ENCODE measurements at regions not wholly inside any gene's neighbourhood (a gene's known extent, or its start where the extent isn't known, plus 50 kb on each side); places are given as distances from the start of the nearest gene placed in this dataset.

DNA sequence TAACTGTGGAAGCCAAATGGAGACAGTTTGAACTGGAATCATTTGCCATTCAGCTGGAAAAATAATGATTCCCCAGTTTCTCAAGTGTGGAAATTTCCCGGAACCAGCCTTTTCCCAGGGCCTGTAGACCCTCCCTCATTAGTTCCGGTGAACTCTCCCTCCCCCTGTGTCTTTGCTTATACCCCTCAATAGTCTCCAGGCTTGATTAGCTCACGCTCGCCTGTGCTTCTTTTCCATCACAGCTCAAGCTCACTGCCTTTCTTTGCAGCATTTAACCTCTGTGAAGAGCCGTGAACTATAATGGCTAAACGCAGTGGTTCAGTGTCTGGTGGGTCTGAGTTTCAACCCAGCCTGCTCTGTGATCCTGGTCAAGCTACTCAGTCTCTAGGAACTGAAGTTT is 690.8 kb downstream of the INHBA start:
- H3K9me3 ChIP-seq (ENCODE audit: control insufficient read depth in 4 of 4, insufficient read depth in 3 of 4, low read length in 3 of 4), result no peaks in the 10 kb centered on the region
- no peaks in the 10 kb centered on the region for H3K36me3 ChIP-seq (ENCODE audit: control insufficient read depth in 4 of 4, insufficient read depth in 4 of 4, low read length in 4 of 4)
- no peak overlapping the region for H3K4me3 ChIP-seq
- H3K27me3 ChIP-seq (ENCODE audit: control insufficient read depth in 3 of 3, insufficient read depth in 3 of 3, low read length in 2 of 3), result no peaks in the 10 kb centered on the region
- ATAC-seq (ENCODE audit: insufficient read depth, low FRiP score) (no peak), DNase-seq (no peak)
- H3K4me1 ChIP-seq (ENCODE audit: control insufficient read depth in 5 of 5, insufficient read depth in 5 of 5, low read length in 5 of 5), result peaks cover 0 to 6% (median 0%) of the 10 kb centered on the region in 5 donors
- TF ChIP-seq, protein P1, sequence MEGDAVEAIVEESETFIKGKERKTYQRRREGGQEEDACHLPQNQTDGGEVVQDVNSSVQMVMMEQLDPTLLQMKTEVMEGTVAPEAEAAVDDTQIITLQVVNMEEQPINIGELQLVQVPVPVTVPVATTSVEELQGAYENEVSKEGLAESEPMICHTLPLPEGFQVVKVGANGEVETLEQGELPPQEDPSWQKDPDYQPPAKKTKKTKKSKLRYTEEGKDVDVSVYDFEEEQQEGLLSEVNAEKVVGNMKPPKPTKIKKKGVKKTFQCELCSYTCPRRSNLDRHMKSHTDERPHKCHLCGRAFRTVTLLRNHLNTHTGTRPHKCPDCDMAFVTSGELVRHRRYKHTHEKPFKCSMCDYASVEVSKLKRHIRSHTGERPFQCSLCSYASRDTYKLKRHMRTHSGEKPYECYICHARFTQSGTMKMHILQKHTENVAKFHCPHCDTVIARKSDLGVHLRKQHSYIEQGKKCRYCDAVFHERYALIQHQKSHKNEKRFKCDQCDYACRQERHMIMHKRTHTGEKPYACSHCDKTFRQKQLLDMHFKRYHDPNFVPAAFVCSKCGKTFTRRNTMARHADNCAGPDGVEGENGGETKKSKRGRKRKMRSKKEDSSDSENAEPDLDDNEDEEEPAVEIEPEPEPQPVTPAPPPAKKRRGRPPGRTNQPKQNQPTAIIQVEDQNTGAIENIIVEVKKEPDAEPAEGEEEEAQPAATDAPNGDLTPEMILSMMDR (IDR thresholded peaks at IDR 0.05; ENCODE audit: control extremely low read depth, extremely low read depth), result no peak
- WGBS, 2 donors, result 96 to 97% methylated on average over 6 of the region's 6 CpGs
- H3K27ac ChIP-seq (ENCODE audit: low read depth in 1 of 2, low read length in 1 of 2), result no peak overlapping the region
- no peak overlapping the region for H3K9ac ChIP-seq (ENCODE audit: insufficient read depth in 1 of 2, low read length in 2 of 2)

DNA sequence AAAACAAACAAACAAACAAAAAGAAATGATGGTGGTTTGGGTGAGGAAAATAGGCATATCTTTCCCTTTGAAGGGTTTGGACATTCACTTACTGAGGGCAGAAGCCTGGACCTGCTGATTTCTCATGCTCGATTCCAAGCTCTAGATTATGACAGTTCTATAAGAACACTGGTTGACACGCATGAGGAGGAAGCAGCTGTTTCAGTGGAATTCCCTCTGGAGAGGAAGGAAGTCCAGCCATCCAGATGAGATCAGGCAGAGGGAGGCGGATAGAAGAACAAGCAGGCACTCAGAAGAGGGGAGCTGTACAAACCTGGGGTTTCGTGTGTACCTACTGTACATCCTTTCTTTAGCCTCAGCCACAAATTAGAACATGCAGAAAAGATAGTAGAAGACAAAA is 691.9 kb downstream of the INHBA start:
- Histone ChIP-seq H3K9me3 (ENCODE audit: control insufficient read depth in 4 of 4, insufficient read depth in 3 of 4, low read length in 3 of 4) (no peaks in the 10 kb centered on the region), H3K27me3 (ENCODE audit: control insufficient read depth in 3 of 3, insufficient read depth in 3 of 3, low read length in 2 of 3) (no peaks in the 10 kb centered on the region), H3K27ac (ENCODE audit: low read depth in 1 of 2, low read length in 1 of 2) (no peak overlapping the region), H3K9ac (ENCODE audit: insufficient read depth in 1 of 2, low read length in 2 of 2) (no peak overlapping the region), H3K4me1 (ENCODE audit: control insufficient read depth in 5 of 5, insufficient read depth in 5 of 5, low read length in 5 of 5) (peaks cover 0 to 10% (median 0%) of the 10 kb centered on the region in 5 donors), H3K36me3 (ENCODE audit: control insufficient read depth in 4 of 4, insufficient read depth in 4 of 4, low read length in 4 of 4) (no peaks in the 10 kb centered on the region), H3K4me3 (no peak overlapping the region)
- 35 to 44% methylated on average over 4 of the region's 4 CpGs for WGBS, 2 donors
- DNase-seq (peak in 2 of 3 donors; percentile 35 to 37), ATAC-seq (ENCODE audit: insufficient read depth, low FRiP score) (no peak)
- TF ChIP-seq, protein P1 (IDR thresholded peaks at IDR 0.05; ENCODE audit: control extremely low read depth, extremely low read depth), result no peak

DNA sequence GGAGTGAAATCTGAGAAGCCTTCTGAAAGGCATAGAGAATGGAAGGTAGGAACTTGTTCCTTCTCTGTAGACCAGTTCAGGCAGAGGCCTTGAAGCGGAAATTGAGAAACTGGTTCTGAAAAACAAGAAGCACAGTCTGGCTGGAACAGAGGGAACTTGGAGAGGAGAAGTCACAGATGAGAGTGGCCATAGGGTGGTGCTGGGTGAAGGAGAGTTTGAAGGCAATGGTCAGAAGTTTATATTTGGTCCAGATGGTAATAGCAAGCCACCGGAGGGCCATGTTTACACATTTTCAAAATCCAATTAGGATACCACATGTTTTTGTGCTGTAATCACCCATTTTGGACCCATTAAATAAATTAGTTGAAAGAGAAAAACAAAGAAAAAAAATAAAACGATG is 692.5 kb downstream of the INHBA start:
- WGBS, 2 donors, result 54 to 63% methylated on average over 3 of the region's 3 CpGs
- H3K4me1 ChIP-seq (ENCODE audit: control insufficient read depth in 5 of 5, insufficient read depth in 5 of 5, low read length in 5 of 5), result peaks cover 0 to 12% (median 0%) of the 10 kb centered on the region in 5 donors
- TF ChIP-seq, protein P1 (IDR thresholded peaks at IDR 0.05; ENCODE audit: control extremely low read depth, extremely low read depth), result no peak
- no peak overlapping the region for H3K27ac ChIP-seq (ENCODE audit: low read depth in 1 of 2, low read length in 1 of 2)
- H3K9me3 ChIP-seq (ENCODE audit: control insufficient read depth in 4 of 4, insufficient read depth in 3 of 4, low read length in 3 of 4), result no peaks in the 10 kb centered on the region
- H3K9ac ChIP-seq (ENCODE audit: insufficient read depth in 1 of 2, low read length in 2 of 2), result no peak overlapping the region
- ATAC-seq (ENCODE audit: insufficient read depth, low FRiP score) (no peak), DNase-seq (peak in 1 of 3 donors; percentile 10)
- no peak overlapping the region for H3K4me3 ChIP-seq
- no peaks in the 10 kb centered on the region for H3K27me3 ChIP-seq (ENCODE audit: control insufficient read depth in 3 of 3, insufficient read depth in 3 of 3, low read length in 2 of 3)
- no peaks in the 10 kb centered on the region for H3K36me3 ChIP-seq (ENCODE audit: control insufficient read depth in 4 of 4, insufficient read depth in 4 of 4, low read length in 4 of 4)

DNA sequence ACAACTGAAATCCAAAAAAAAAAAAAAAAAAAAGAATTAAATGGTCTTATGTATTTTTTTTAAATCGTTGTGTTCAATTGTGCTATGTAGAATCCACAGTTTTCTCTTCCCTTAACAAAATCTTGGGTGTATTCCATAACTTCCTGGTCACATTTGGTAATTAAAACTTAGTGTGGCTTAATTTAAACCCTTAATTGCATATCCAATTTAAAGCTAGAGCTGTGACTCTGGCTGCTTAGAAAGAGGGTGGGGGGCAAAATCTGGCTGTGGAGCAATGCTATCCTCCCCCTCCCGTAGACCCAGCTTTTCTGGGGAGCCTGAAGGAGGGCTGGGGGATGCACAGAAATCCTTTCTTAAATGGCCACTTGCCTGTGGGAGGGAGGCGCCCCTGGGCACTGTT is 695.1 kb downstream of the INHBA start:
- no peak overlapping the region for H3K9ac ChIP-seq (ENCODE audit: insufficient read depth in 1 of 2, low read length in 2 of 2)
- ATAC-seq (ENCODE audit: insufficient read depth, low FRiP score) (no peak), DNase-seq (no peak)
- no peak overlapping the region for H3K4me3 ChIP-seq
- no peaks in the 10 kb centered on the region for H3K27me3 ChIP-seq (ENCODE audit: control insufficient read depth in 3 of 3, insufficient read depth in 3 of 3, low read length in 2 of 3)
- H3K9me3 ChIP-seq (ENCODE audit: control insufficient read depth in 4 of 4, insufficient read depth in 3 of 4, low read length in 3 of 4), result no peaks in the 10 kb centered on the region
- 92 to 93% methylated on average over 3 of the region's 3 CpGs for WGBS, 2 donors
- H3K4me1 ChIP-seq (ENCODE audit: control insufficient read depth in 5 of 5, insufficient read depth in 5 of 5, low read length in 5 of 5), result peaks cover 0 to 12% (median 0%) of the 10 kb centered on the region in 5 donors
- no peak overlapping the region for H3K27ac ChIP-seq (ENCODE audit: low read depth in 1 of 2, low read length in 1 of 2)
- H3K36me3 ChIP-seq (ENCODE audit: control insufficient read depth in 4 of 4, insufficient read depth in 4 of 4, low read length in 4 of 4), result no peaks in the 10 kb centered on the region
- TF ChIP-seq, protein P1 (IDR thresholded peaks at IDR 0.05; ENCODE audit: control extremely low read depth, extremely low read depth), result no peak
